Small intestine (tissue), 7 donors: ENCODE measurements at regions not wholly inside any gene's neighbourhood (a gene's known extent, or its start where the extent isn't known, plus 50 kb on each side); places are given as distances from the start of the nearest gene placed in this dataset.

ENCODE experiments used
- DNase-seq, 2 donors: peaks; one replicate each; pipeline versions ENCODE4 v3.0.0 to v3.0.0-alpha.2; 2013
- FAIRE-seq: peaks from 2 replicates; lab custom pipeline; 2012; peaks lifted over from hg19 to GRCh38; lab: Jason Lieb, UNC
- H3K27ac ChIP-seq, 3 donors: one replicate each; pipeline ENCODE4 v1.5.1; 2013; ENCODE audit warnings: low read length in 2 of 3, mild to moderate bottlenecking in 2 of 3, control low read depth in 1 of 3, inconsistent platforms in 1 of 3, low read depth in 1 of 3, moderate library complexity in 1 of 3
- H3K27me3 ChIP-seq, 3 donors: one replicate each; pipeline ENCODE4 v1.6.1; 2013; ENCODE audit warnings: low read length in 3 of 3, inconsistent platforms in 1 of 3; ENCODE audit not compliant: control insufficient read depth in 3 of 3, insufficient read depth in 3 of 3
- H3K36me3 ChIP-seq, 3 donors: one replicate each; pipeline ENCODE4 v1.6.1; 2013; ENCODE audit warnings: low read length in 3 of 3, inconsistent platforms in 1 of 3, low read depth in 1 of 3, mild to moderate bottlenecking in 1 of 3, moderate library complexity in 1 of 3; ENCODE audit not compliant: control insufficient read depth in 3 of 3, insufficient read depth in 2 of 3
- H3K4me1 ChIP-seq, 3 donors: one replicate each; pipeline ENCODE4 v1.6.1; 2013; ENCODE audit warnings: low read length in 2 of 3, inconsistent platforms in 1 of 3, low read depth in 1 of 3, mild to moderate bottlenecking in 1 of 3, moderate library complexity in 1 of 3; ENCODE audit not compliant: control insufficient read depth in 3 of 3, insufficient read depth in 2 of 3
- H3K4me3 ChIP-seq, 3 donors: one replicate each; pipeline ENCODE4 v1.5.1; 2013; ENCODE audit warnings: low read length in 3 of 3, control low read depth in 1 of 3, inconsistent platforms in 1 of 3, low read depth in 1 of 3, mild to moderate bottlenecking in 1 of 3, moderate library complexity in 1 of 3
- H3K9me3 ChIP-seq, 2 donors: one replicate each; pipeline ENCODE4 v1.6.1; 2013; ENCODE audit warnings: low read depth in 1 of 2, low read length in 1 of 2; ENCODE audit not compliant: control insufficient read depth in 2 of 2, insufficient read depth in 1 of 2
- WGBS, 3 donors: extraction: QIAGEN DNeasy Blood & Tissue Kit; methylation state at CpG; one replicate each; pipeline ENCODE4 v1.1.7; 2013; 5-methylcytosine and 5-hydroxymethylcytosine counted together
- donor health status: healthy with polysubstance abuse.
- donor health status: control.
- donor health status: control.
- donor health status: Bipolar disorder and iron deficiency.
- donor health status: healthy.

DNA sequence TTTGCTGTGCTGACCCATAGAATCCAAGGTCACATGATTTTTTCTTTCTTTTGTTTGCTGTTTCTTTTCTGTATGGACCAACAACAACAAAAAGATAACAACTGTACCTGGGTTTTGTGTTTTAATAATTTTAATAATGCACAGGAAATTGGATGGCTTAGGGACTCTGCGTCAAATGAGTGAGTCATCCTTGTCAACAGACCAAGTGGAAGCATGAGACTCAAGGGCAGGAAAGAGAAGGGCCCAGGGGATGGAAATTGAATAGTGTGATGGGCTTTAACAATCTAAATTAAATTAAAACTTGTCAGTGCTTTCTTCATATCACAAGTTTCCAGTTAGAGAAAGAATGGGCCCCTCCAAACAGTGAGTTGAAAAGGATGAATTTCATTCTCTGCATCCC lies 413.0 kb downstream of the PREX1 start:
- H3K9me3 ChIP-seq: no peaks in the 10 kb centered on the region
- 53 to 72% (median 71%) methylated on average over 1 of the region's 1 CpG for WGBS, 3 donors
- FAIRE-seq: no peak
- H3K36me3 ChIP-seq: no peaks in the 10 kb centered on the region
- H3K4me3 ChIP-seq: no peak overlapping the region
- no peaks in the 10 kb centered on the region for H3K27me3 ChIP-seq
- no peak overlapping the region for H3K27ac ChIP-seq
- DNase-seq: no peak
- no peaks in the 10 kb centered on the region for H3K4me1 ChIP-seq

DNA sequence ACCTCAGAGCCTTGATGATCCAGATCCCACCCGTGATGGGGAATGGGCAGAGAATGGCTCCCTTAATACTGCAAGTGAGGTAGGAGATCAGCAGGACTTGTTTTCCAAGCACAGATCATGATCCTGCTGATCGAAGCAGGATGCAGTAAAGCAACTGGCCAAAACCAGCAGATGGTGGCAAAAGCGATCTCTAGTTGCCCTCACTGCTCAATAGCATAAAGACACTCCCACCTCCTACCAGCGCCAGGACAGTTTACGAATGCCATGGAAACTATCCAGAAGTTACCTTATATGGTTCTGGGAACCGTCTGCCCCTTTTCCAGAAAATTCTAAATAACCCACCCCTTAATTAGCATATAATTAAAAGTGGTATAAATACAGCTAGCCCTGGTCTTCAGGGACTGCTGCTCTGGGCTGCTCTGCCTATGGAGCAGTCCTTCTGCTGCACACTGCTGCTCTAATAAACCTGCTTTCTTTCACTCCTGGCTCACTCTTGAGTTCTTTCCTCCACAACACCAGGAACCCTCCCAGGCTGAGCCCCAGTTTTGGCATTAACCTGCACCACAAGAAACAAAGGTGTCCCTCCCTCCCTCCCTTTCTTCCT lies 415.8 kb downstream of the PREX1 start:
- Histone ChIP-seq H3K27me3 (no peaks in the 10 kb centered on the region), H3K27ac (no peak overlapping the region), H3K9me3 (no peaks in the 10 kb centered on the region), H3K4me1 (no peaks in the 10 kb centered on the region), H3K36me3 (no peaks in the 10 kb centered on the region), H3K4me3 (no peak overlapping the region)
- WGBS, 3 donors: 41 to 76% (median 66%) methylated on average over 6 of the region's 6 CpGs
- DNase-seq: no peak
- FAIRE-seq: no peak

DNA sequence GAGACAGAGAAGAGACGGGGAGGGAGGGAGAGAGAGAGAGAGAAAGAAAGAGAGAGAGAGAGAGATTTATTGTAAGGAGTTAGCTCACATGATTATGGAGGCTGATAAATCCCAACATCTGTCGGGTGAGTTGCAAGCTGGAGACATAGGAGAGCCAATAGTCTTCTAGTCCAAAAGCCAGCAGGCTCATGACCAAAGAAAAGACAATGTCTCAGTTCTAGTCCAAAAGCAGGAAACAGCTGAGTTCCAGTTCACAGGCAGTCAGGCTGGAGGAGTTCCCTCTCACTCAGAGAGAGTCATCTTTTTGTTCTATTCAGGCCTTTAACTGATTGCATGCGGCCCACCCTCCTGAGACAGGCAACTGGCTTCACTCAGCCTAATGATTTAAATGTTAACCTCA lies 416.6 kb downstream of the PREX1 start:
- Histone ChIP-seq H3K9me3 (no peaks in the 10 kb centered on the region), H3K36me3 (no peaks in the 10 kb centered on the region), H3K4me1 (no peaks in the 10 kb centered on the region), H3K27ac (no peak overlapping the region), H3K27me3 (no peaks in the 10 kb centered on the region), H3K4me3 (no peak overlapping the region)
- FAIRE-seq: no peak
- no peak for DNase-seq
- WGBS, 3 donors: 64 to 73% (median 70%) methylated on average over 3 of the region's 3 CpGs

DNA sequence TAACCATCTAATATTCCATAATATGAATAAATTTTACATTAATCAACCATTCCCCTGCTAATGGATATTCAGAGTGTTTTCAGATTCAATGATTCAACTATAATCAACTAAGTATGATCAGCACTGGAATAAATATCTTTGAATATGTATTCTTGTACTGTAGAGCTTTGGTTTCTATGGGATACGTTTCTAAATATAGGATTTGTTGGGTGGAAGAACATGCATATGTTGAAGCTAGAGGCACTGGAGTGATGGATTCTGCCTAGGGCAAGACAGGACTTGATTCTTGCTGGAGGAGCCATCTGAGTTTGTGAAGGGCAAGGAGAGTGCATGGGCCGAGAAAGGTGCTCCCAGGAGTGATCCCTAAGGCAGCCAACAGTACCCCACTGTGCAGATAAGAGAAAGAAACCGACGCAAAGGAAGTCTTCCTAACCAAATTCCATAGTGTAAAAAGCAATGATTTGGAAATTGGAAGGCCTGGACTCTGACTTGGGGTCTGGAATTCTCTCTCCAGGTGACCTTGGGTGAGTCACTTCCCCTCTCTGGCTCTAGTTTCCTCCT lies 418.7 kb downstream of the PREX1 start:
- H3K9me3 ChIP-seq: no peaks in the 10 kb centered on the region
- H3K27me3 ChIP-seq: peaks cover 0 to 3% (median 0%) of the 10 kb centered on the region in 3 donors
- no peaks in the 10 kb centered on the region for H3K36me3 ChIP-seq
- 78 to 89% (median 83%) methylated on average over 4 of the region's 4 CpGs for WGBS, 3 donors
- FAIRE-seq (no peak), DNase-seq (no peak)
- H3K27ac ChIP-seq: no peak overlapping the region
- no peaks in the 10 kb centered on the region for H3K4me1 ChIP-seq
- no peak overlapping the region for H3K4me3 ChIP-seq

DNA sequence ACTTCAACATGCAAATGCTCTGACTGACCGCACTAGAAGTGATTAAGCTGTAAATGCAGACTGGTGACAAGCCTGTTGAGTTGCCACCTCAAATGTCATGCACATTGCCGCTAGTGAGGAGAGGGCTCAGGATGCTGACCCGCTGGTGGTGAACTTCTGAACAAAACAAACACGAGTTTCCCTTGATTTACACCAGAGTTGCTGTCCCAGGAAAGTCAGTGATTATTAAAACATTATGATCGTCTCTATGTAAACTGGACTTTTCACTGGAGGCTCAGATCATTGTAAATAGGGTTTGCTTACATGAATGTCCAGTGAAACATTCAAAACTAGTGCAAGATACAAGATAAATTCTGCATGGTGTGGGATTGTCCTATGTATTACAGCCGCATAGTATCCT lies 420.1 kb downstream of the PREX1 start:
- DNase-seq (no peak), FAIRE-seq (no peak)
- 48 to 66% (median 59%) methylated on average over 6 of the region's 6 CpGs for WGBS, 3 donors
- Histone ChIP-seq H3K9me3 (no peaks in the 10 kb centered on the region), H3K4me1 (no peaks in the 10 kb centered on the region), H3K4me3 (no peak overlapping the region), H3K36me3 (no peaks in the 10 kb centered on the region), H3K27ac (no peak overlapping the region), H3K27me3 (peaks cover 0 to 3% (median 0%) of the 10 kb centered on the region in 3 donors)

DNA sequence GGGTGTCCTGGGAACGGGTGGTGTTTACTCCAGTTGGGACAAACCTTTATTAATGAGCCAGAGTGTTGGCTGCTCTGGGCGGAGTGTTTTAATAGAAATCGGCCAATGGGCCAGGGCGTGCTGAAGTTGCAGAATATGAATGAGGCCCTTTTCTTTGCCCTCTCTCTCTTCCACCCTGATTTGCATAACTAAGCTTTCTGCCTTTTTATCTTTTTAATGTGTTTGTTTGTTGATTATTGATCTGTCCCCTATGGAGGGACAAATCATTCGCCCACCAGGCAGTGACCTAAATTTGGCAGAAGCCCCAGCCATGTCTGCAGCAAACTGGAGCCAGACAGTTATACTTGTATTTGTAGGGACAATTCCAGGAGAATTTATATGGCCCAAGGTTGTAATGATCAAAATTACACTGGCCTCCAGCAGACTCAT lies 420.9 kb downstream of the PREX1 start:
- FAIRE-seq: no peak
- DNase-seq: no peak
- Histone ChIP-seq H3K27me3 (peaks cover 0 to 3% (median 0%) of the 10 kb centered on the region in 3 donors), H3K4me1 (no peaks in the 10 kb centered on the region), H3K27ac (no peak overlapping the region), H3K4me3 (no peak overlapping the region), H3K9me3 (no peaks in the 10 kb centered on the region), H3K36me3 (no peaks in the 10 kb centered on the region)
- WGBS, 3 donors: 58 to 70% (median 62%) methylated on average over 5 of the region's 5 CpGs

- H3K4me1 ChIP-seq: no peaks in the 10 kb centered on the region
- H3K9me3 ChIP-seq: no peaks in the 10 kb centered on the region
- no peak overlapping the region for H3K27ac ChIP-seq
- H3K27me3 ChIP-seq: peaks cover 0 to 3% (median 0%) of the 10 kb centered on the region in 3 donors
- no peaks in the 10 kb centered on the region for H3K36me3 ChIP-seq
- H3K4me3 ChIP-seq: no peak overlapping the region
- FAIRE-seq (no peak), DNase-seq (no peak)
- 62 to 72% (median 68%) methylated on average over 4 of the region's 4 CpGs for WGBS, 3 donors
Measured at GRCh38 chr20:48406498-48406897, 421.3 kb downstream of the PREX1 start.

- DNase-seq: no peak
- FAIRE-seq: no peak
- Histone ChIP-seq H3K27ac (no peak overlapping the region), H3K4me1 (no peaks in the 10 kb centered on the region), H3K4me3 (no peak overlapping the region), H3K36me3 (no peaks in the 10 kb centered on the region), H3K27me3 (peaks cover 0 to 3% (median 0%) of the 10 kb centered on the region in 3 donors), H3K9me3 (no peaks in the 10 kb centered on the region)
- WGBS, 3 donors: 62 to 72% (median 66%) methylated on average over 13 of the region's 13 CpGs
Measured at GRCh38 chr20:48405909-48406308, 421.9 kb downstream of the PREX1 start.

- no peak for FAIRE-seq
- H3K4me1 ChIP-seq: no peaks in the 10 kb centered on the region
- no peak for DNase-seq
Measured at GRCh38 chr20:48404598-48404997, 423.2 kb downstream of the PREX1 start.

More at GRCh38 chr20:48404598-48404997, 423.2 kb downstream of the PREX1 start:
- WGBS, 3 donors: 79 to 87% (median 84%) methylated on average over 5 of the region's 5 CpGs
- H3K27me3 ChIP-seq: peaks cover 0 to 3% (median 0%) of the 10 kb centered on the region in 3 donors
- no peaks in the 10 kb centered on the region for H3K9me3 ChIP-seq
- H3K36me3 ChIP-seq: no peaks in the 10 kb centered on the region
- H3K4me3 ChIP-seq: no peak overlapping the region
- no peak overlapping the region for H3K27ac ChIP-seq
